ENCODE measurements at regions not wholly inside any gene's neighbourhood (a gene's known extent, or its start where the extent isn't known, plus 50 kb on each side); places are given as distances from the start of the nearest gene placed in this dataset.
"Not testable (repeated sequence)": the region's sequence is repeated elsewhere in the genome, so short reads cannot be mapped to it uniquely, and the experiment has no call there.

- Histone ChIP-seq H3K27ac (no peak overlapping the region), H3K4me3 (no peak overlapping the region), H3K4me1 (no peaks in the 10 kb centered on the region), H3K27me3 (no peaks in the 10 kb centered on the region), H3K9me3 (no peaks in the 10 kb centered on the region), H3K36me3 (no peaks in the 10 kb centered on the region)
- no peak for ATAC-seq (ENCODE audit: low FRiP score in 2 of 2)
- no peak for DNase-seq
- TF ChIP-seq EP300 (IDR thresholded peaks at IDR 0.05) (no peak), CTCF (IDR thresholded peaks at IDR 0.05) (no peak), POLR2A (IDR thresholded peaks at IDR 0.05) (no peak), POLR2AphosphoS5 (IDR thresholded peaks at IDR 0.05) (no peak)
- 76 to 80% methylated on average over 3 of the region's 3 CpGs for WGBS, 2 donors
These were observed 720.7 kb upstream of the ZP4 start for GRCh38 chr1:238611406-238611805.

- H3K4me3 ChIP-seq, result no peak overlapping the region
- TF ChIP-seq EP300 (IDR thresholded peaks at IDR 0.05) (no peak), POLR2AphosphoS5 (IDR thresholded peaks at IDR 0.05) (no peak), CTCF (IDR thresholded peaks at IDR 0.05) (no peak)
- DNase-seq (no peak), ATAC-seq (ENCODE audit: low FRiP score in 2 of 2) (no peak)
- no peaks in the 10 kb centered on the region for H3K36me3 ChIP-seq
- H3K27me3 ChIP-seq, result no peaks in the 10 kb centered on the region
- H3K4me1 ChIP-seq, result no peaks in the 10 kb centered on the region
- WGBS, 2 donors, result 71% methylated on average over 5 of the region's 5 CpGs
- H3K27ac ChIP-seq, result no peak overlapping the region
- no peaks in the 10 kb centered on the region for H3K9me3 ChIP-seq
These were observed 717.4 kb upstream of the ZP4 start for GRCh38 chr1:238608144-238608543.

- ATAC-seq (ENCODE audit: low FRiP score in 2 of 2), result no peak
- H3K9me3 ChIP-seq, result no peaks in the 10 kb centered on the region
These were observed 716.2 kb upstream of the ZP4 start for GRCh38 chr1:238606896-238607295.

GRCh38 chr1:238606457-238606856, 715.7 kb upstream of the ZP4 start:
- DNase-seq, result no peak
- WGBS, 2 donors, result 72 to 78% methylated on average over 2 of the region's 2 CpGs
- Histone ChIP-seq H3K4me1 (no peaks in the 10 kb centered on the region), H3K27ac (no peak overlapping the region), H3K36me3 (no peaks in the 10 kb centered on the region), H3K4me3 (no peak overlapping the region), H3K27me3 (no peaks in the 10 kb centered on the region), H3K9me3 (no peaks in the 10 kb centered on the region)
- no peak for TF ChIP-seq POLR2AphosphoS5 (IDR thresholded peaks at IDR 0.05)
- no peak for TF ChIP-seq CTCF (IDR thresholded peaks at IDR 0.05)
- no peak for TF ChIP-seq POLR2A (IDR thresholded peaks at IDR 0.05)
- no peak for TF ChIP-seq EP300 (IDR thresholded peaks at IDR 0.05)
- ATAC-seq (ENCODE audit: low FRiP score in 2 of 2), result no peak

More at GRCh38 chr1:238606896-238607295, 716.2 kb upstream of the ZP4 start:
- Histone ChIP-seq H3K27ac (no peak overlapping the region), H3K27me3 (no peaks in the 10 kb centered on the region), H3K4me3 (no peak overlapping the region), H3K4me1 (no peaks in the 10 kb centered on the region), H3K36me3 (no peaks in the 10 kb centered on the region)
- no peak for DNase-seq
- WGBS, 2 donors, result 59 to 67% methylated on average over 4 of the region's 4 CpGs
- TF ChIP-seq EP300 (IDR thresholded peaks at IDR 0.05) (no peak), CTCF (IDR thresholded peaks at IDR 0.05) (no peak), POLR2A (IDR thresholded peaks at IDR 0.05) (no peak), POLR2AphosphoS5 (IDR thresholded peaks at IDR 0.05) (no peak)

- Histone ChIP-seq H3K36me3 (no peaks in the 10 kb centered on the region), H3K9me3 (no peaks in the 10 kb centered on the region), H3K27me3 (no peaks in the 10 kb centered on the region), H3K4me3 (no peak overlapping the region), H3K27ac (no peak overlapping the region), H3K4me1 (no peaks in the 10 kb centered on the region)
- no peak for DNase-seq
- no peak for ATAC-seq (ENCODE audit: low FRiP score in 2 of 2)
- 73 to 79% methylated on average over 3 of the region's 3 CpGs for WGBS, 2 donors
- TF ChIP-seq EP300 (IDR thresholded peaks at IDR 0.05), result no peak
- TF ChIP-seq POLR2AphosphoS5 (IDR thresholded peaks at IDR 0.05), result no peak
- TF ChIP-seq CTCF (IDR thresholded peaks at IDR 0.05), result no peak
- TF ChIP-seq POLR2A (IDR thresholded peaks at IDR 0.05), result no peak
These were observed 713.6 kb upstream of the ZP4 start for GRCh38 chr1:238604357-238604756.

GRCh38 chr1:238601604-238602003, 710.9 kb upstream of the ZP4 start:
- DNase-seq; H3K36me3 ChIP-seq; H3K9me3 ChIP-seq; H3K4me3 ChIP-seq; H3K4me1 ChIP-seq; ATAC-seq (ENCODE audit: low FRiP score in 2 of 2); H3K27me3 ChIP-seq; H3K27ac ChIP-seq: not testable (repeated sequence)
- WGBS, 2 donors, result 33 to 44% methylated on average over 2 of the region's 2 CpGs

Data from upper lobe of left lung (tissue), 6 donors.